ENCODE measurements at regions not wholly inside any gene's neighbourhood (a gene's known extent, or its start where the extent isn't known, plus 50 kb on each side); places are given as distances from the start of the nearest gene placed in this dataset.

DNA sequence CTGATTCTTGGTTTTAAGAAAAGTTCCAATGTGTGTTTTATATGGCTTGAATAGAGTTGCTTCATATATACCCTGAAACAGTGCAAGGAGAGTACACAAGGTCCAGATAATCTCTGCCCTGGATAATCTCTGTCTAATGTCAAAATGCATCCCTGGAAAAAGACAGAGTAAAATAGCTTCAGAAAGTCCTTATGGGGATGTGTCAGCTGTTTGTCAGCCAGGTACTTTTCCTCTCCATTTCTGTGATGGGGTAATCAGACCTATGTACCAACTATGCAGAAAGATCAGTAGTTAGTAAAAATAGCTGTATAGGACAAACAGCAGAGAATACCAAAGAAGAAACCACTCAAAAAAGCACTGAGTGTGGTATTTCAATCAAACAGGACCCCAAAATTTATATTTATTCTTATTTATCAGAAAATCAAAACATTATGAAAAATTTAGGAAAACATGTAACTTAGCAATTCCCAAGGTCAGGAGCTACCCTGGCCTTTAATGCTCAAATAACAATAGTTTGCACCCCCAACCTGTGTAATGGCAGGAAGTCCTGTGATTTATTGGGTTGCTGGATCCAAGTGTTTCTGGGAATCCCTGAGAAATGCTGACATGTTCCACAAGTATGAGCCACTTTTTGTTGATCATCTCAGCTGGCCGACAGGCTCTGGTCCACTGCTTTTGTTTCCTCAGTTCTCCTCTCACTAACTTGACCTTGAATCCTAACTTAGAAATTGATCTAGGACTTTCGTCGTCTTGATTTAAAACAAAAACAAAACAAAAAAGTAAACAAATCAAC, 69.6 kb downstream of the MDH1 start:
- no peak for DNase-seq

DNA sequence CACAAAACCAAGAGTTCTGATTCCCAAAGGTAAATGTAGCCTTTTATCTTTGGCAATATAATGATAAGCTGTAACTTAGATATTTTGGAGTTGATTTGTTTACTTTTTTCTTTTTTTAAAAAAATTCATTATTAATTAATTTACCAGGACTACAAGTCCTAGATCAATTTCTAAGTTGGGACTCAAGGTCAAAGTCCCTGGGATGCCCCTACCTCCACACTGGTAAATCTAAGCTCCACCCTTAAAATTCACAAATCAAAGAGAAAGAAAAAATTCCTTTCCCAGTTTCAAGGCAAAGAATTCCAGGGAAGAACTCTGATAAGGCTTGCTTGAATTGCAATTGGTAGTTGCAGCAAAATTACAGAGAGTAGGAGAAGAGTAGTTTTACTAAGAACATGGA, 71.3 kb downstream of the MDH1 start:
- DNase-seq, result no peak

DNA sequence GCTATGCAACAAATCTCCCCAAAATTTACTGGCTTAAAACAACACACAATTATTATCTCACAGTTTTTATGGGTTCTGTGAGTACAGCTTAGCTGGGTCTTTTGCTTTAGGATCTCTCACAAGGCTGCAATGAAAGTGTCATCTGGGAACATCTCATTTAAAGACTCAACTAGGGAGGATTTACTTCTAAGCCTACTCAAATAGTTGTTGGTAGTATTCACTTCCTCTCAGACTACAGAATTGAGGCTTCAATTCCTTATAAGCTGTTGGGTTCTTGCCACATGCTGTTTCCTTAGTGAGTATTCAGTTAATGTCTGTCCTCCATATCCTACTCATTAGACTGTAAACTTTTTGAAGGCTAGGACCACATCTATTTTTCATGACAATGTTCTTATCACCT, 72.3 kb downstream of the MDH1 start:
- no peak for DNase-seq

DNA sequence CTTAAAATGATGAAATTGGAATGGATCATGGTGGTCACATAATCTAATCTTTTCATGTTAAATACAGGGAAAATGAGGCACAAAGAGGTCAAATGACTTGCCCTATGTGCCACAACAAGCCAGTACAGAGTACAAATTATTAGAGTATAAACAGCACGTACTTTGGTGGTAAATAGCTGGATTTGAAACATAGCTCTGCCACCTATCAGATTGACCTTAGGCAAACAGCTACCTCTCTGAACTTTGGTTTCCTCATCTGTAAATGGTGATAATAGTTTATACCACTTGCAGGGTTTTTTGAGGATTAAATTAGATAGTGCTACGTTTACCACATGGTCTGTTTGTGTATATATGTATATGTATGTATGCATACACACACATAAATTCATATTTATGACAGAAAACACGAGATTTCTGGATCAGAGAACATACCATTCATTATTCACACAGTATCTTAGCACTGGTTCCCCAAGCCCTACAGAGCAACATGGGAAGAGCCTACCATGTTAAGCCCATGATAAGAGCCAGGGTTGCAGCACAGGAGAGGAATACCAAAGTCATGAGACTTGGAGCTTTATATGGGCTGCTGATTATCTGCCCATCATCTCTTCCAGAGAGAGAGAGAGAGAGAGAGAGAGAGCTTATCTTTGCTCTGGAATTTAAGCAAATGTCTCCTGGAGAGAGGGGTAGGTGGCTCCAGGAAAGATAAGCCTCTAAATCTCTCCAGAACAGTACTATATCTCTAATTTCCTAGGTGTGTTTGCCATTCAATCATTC, 73.5 kb downstream of the MDH1 start:
- no peak for DNase-seq

DNA sequence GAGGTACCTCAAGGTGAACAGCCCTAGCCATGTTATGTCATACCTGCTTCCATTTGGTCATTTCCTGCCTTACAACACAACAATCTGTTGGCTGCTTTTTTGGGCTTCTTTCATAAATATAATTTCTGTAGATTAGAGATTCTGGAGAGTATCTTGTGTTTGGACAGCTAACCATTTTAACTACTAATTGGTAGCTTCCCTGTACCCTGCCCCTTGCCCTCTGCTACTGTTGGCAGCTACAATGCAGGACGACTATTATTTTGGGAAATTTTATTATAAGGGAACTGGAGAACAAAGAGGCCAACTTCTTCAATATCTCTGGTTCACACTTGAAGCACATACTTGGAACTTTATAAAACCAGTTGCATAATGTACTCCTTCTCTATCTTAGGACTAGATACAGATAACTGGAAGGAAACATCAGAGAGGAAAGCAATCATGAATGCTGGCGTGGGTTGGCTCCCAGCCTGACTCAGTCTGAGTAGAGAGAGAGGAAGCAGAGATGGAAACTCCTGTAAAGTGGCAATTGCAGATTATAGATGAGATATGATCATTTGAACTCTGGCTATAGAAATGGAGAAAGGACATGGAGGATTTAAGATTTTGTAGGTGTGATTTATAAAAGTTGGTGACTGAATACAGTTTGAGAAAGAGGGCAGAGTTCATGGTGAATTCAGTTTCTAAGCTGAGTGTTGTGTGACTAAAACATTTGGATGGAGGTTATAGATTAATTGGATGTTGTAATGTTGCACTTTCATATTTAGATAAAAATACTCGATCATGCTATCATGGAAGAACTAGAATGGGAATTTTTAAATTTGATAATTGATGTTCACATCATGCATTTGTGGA, 74.5 kb downstream of the MDH1 start:
- DNase-seq, result no peak

DNA sequence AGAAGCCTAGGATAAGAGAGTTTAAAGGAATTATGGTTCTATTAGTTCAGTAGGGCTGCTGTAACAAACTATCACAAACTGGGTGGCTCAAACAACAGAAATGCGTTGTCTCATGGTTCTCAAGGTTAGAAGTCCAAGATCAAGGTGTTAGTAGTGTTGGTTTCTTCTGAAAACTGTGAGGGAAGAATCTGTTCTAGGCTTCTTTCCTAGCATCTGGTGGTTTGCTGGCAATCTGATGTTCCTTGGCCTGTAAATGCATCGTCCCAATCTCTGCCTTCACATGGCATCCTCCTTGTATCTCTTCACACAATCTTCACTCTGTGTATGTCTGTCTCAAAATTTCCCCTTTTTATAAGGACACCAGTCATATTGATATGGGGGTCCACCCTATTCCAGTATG, 76.3 kb downstream of the MDH1 start:
- DNase-seq, result no peak

DNA sequence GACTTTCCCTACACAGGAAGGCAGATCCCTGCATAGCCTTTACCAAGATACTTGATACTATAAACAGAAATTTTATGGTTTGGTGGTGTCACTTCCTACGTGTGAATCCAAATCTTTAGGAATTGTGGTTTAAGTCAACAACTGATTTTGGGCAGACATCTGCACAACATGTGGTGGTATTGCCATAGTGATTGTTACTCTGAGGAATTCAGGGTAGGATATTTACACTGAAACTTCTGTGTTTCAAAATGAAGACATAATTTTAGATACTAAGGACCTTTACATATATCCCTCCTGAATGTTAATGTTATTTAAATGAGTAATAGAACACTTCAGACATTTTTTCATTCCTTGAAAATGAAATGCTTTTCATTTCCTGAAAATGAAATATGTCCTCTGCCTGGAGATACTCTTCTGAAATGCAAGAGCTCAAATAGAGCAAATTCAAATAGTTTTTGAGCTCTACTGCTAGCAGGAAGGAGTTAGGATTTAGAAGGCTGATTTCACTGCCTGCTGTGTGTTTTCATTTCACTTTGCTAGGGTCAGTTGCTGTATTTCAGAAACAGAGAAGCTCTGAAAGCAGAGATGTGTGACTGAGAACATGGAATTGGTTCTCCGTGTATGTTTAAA, 77.2 kb downstream of the MDH1 start:
- DNase-seq, result no peak

DNA sequence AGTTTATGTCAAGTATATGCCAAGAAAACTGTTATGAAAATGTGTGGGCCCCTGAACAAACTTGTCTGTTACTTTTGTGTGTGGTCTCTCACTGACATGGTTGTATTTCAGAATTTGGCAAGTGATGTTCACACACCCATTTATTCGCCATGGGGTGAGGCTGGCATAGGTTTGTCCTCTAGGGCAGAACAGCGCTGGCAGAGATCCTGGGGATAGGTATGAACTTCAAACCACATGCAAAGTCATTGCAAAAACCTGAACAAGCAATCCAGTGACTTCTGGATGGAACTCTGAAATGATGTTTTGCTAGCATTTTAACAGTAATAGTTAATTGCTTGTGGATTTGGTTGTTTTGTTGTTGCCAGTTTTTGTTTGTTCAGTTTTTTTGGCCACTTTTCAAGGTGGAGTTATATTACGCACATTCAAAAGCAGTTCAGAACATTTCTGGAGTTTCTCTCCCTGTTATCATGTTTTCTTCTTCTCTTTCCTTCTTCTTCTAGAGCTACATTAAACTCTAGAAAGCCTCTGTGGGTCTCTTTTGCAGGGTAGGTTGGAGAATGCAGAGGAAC, 78.5 kb downstream of the MDH1 start:
- DNase-seq, result no peak

DNA sequence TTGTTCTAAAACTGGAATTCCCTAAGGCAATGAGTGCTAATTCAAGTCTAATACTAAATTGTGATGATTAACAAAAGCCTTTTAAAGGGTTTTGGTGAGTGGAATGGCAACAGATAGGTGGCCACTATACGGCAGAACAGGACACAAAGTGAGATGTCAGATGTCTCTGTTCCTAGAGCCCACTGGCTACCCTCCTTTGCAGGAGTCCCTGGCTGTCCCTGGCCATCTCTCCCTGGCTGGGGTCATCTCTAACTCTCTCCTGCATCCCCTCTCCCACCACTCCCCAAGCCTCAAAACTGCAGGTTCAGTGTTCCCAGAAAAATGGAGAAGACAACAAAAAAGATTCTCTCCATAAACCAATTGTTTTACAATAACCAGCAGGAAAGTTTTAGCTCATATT, 79.2 kb downstream of the MDH1 start:
- DNase-seq, result no peak

DNA sequence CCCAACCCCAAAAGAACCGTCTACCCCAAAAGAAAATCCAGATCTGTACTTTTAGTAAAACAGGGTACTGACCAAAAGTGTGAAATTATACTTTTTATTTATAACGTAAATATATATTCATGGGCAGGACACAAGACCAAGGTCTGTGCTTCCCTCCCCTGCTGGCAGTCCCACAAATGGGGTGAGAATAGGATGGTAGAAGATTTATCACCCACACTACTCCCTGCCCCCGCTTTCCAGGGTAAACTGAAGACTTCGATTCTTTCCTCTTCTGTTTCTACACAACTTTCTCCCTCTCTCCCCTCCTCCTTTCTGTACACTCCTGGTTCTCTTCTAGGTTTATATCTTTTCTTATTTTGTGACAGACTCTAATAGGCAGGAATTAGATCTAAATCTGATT, 79.7 kb downstream of the MDH1 start:
- DNase-seq, result no peak

DNA sequence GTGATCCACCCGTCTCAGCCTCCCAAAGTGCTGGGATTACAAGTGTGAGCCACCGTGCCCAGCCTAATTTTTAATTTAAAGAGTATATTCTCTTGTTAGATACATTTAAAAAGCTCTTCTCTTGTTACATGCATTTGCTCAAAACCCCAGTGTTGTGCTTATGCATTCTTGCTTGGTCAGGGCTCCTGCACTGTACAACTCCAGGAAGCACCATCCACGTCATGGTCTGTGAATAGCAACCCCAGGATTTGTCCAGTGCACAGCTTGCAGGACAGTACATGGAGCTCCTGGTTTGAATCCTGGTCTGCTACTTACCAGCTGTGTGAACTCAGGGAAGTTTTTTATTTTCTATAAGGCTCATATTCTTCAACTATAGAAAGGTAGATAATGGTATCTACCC, 80.8 kb downstream of the MDH1 start:
- DNase-seq, result no peak

DNA sequence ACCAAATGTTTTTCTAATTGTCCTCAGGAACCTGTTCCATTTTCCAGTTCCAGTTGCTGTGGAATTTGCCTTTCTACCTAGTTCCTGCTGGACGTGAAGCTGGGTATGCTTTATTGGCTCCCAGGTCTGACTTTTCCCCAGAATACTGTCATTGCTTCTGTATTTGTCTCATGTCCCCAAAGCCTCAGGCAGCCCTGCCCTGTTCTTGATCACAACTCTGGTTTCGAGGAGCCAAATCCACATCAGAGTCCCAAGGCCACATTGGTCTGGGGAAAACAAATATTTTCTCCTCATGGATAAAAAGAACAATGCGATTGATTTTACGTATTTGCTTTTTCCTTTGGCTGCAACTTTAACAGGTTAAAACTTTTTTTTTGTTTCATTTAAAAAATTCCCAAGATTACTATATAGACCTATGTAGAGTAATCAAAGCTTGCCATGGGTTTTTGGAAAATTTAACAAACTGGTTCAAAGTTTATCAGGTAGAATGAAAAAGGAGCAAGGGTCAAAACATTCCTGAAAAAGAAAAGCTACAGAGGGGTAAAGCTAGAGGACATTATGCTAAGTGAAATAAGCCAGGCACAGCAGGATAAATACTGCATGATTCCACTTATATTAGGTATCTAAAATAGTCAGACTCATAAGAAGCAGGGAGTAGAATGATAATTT, 85.2 kb downstream of the MDH1 start:
- DNase-seq, result no peak

DNA sequence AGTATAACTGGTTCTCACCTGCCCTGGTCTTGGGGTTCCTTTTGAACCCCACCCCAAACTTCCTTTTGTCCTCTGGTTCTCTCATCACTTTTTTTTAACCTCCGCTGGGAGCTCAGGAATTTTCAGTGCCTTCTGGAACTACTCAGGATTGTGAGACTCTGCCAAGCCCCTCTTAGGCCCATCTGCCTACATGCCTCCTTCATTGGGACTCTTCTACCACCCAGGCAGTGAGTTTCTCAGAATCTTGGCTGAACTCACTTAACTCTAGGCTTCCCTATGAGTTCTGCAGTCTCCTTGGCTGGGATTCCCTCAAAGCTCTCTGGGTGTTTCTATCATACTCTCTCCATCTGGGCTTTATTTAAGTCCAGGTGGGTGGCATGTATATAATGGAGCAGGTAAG, 86.3 kb downstream of the MDH1 start:
- DNase-seq, result no peak

DNA sequence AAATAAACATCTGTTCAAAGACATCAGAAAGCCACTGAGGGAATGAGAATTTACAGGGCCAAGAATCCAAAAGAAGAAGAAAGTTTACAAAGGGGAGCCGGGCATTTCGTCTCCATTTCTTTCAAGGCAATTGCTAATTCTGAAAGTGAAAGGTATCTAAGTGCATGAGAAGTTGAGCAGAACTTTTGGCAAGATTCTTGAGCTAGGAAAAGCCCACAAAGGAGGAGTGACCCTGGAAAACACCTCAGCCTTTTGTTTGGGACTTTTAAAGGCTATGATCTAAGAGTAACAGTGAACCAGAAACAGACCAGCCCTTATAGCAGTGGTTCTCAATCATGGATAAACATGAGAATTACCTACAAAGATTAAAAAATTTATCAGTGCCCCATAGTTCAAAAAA, 87.4 kb downstream of the MDH1 start:
- no peak for DNase-seq

DNA sequence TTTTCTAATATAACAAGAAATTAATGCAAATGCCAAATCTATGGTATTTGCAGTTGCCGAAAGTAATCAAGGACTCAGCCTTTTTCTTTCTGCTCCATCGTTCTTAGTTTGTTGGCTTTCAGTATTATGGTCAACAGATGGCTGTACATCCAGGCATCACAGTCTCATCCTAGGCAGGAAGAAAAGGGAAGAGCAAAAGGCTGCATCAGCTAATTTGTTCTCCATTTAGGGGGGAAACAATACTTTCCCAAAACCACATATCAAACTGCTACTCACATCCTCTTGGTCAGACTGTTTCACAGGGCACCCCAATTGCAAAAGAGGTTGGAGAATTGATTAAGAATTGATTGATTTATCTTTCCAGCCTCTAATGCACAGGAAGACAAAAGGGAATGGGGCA, 89.3 kb downstream of the MDH1 start:
- no peak for DNase-seq

DNA sequence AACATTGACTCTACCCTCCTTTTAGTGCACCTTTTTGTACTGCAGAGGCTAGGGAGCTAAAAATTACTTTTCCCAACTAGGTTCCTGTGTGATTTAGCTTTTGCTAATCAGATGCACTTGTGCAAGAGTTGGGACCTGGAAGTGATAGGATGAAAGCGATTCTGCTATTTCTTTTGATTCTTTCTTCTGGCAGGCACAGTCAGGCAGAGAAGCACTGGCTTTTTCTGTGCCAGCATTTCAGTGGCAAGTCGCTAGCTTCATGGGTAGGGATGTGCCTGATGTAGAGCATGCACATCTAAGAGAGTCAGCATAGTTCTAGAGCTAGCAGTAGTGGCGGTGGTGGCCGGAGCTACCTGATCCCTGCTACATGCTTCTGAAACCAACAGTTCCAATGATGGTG, 89.8 kb downstream of the MDH1 start:
- DNase-seq, result no peak

DNA sequence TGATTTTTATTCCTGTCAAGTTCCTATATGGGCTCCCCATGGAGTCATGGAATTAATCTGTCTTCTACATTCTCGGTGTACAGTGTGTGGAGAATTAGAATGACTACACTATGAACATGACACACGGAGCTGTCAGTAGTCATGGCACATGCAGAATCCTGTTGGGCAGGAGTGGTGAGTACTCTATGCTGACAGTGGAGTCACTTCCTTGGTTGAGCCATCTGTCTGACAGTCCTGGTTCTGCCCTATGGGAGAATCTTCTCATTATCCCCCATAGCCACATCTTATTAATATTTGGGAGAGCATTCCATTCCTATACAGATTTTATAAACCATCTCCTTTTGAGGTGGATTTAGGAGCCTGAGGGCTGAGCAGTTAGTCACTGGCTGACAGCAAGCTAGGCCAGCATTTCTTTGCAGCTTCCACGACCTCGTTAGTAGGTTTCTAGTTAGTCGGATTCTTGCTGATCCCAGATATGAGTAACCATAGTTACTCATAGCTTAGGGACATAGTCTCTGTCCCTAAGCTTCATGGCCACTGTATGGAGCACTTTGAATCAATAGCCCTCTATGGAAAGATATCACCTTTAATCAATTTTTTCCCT, 90.6 kb downstream of the MDH1 start:
- DNase-seq, result no peak

DNA sequence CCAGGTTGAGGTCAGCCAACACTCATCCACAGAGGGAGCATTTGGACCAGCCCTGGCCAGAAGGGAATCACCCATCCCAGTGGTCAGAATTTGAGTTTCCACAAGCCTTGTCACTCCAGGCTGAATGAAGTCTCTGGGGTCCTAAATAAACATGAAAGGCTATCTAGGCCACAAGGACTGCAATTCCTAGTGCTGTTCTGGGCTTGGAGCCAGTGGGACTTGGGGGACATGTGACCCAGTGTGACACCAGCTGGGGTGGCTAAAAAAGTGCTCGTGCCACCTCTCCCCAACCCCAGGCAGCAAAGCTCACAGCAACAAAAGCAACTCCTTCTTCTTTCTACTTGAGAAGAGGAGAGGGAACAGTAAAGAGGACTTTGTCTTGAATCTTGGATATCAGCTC, 91.7 kb downstream of the MDH1 start:
- DNase-seq, result no peak

DNA sequence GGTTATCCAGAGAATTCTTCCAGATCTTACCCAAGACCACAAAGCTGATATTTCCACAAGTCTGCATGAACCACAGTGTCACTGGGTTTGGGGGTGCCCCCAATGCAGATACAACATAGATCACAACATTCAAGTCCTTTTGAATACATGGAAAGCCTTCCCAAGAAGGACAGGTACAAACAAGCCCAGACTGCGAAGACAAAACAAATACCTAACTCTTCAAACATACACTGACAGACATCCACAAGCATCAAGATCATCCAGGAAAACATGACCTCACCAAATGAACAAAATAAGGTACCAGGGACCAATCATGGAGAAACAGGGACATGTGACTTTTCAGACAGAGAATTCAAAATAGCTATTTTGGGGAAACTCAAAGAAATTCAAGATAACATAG, 93.1 kb downstream of the MDH1 start:
- no peak for DNase-seq

DNA sequence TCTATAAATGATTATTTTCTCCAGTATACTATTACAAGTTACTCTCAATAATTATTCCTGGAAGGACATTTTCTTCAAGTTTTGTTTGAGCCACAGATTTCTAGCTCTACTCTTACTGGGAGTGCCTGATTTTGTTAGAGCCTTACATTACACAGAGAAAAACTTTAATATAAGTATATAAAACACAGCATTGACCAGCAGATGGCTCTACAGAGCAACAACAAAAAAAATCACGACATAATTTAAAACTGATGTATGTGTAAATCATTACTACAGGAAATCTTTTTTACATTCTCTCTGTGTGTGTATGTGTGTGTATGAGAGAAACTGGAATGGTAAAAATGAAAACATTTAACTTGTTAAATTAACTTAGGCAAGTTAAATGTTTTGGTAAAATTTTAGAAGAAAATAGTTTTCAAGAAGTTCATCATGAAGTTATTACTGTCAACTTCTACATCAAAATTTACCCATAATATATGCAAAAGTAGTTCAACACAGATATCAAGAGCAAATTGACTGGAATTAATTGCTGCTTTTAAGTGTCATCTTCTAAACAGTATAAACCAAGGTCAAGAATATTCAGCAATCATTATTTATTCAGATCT, 103.3 kb downstream of the MDH1 start:
- DNase-seq, result no peak

DNA sequence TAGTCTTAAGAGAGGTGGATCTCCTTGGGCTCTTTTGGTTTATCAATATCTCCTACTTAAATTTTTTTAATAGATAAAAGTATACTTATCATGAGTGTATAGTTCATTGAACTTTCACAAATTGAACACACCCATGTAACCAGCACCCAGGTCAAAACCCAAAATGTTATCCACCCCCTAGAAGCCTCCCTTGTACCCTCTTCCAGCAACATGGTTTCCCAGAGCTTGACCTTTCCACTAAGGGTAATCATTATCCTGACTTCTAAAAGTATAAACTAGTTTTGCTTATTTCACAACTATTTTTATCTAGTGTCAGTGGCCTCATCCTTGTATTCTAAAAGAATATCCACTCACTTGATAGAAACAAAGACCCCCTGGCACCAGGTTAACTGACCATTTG, 106.8 kb downstream of the MDH1 start:
- DNase-seq, result no peak

All from activated naive CD4-positive, alpha-beta T cell treated with Interleukin-2 at 50 U/mL for 16 hours (primary cell).